ENCODE measurements at regions not wholly inside any gene's neighbourhood (a gene's known extent, or its start where the extent isn't known, plus 50 kb on each side); places are given as distances from the start of the nearest gene placed in this dataset.

- no peak overlapping the region for H3K4me3 ChIP-seq
- H3K27me3 ChIP-seq, result no peaks in the 10 kb centered on the region
- H3K27ac ChIP-seq, result no peak overlapping the region
- H3K36me3 ChIP-seq (ENCODE audit: low read depth, missing control alignments), result no peaks in the 10 kb centered on the region
- no peaks in the 10 kb centered on the region for H3K9me3 ChIP-seq
- intact Hi-C loops (cut with DNase I; ENCODE audit: low total_unique reads), result no loop called here
- TF ChIP-seq POLR2A (IDR thresholded peaks at IDR 0.05), result no peak
- TF ChIP-seq, protein P1, sequence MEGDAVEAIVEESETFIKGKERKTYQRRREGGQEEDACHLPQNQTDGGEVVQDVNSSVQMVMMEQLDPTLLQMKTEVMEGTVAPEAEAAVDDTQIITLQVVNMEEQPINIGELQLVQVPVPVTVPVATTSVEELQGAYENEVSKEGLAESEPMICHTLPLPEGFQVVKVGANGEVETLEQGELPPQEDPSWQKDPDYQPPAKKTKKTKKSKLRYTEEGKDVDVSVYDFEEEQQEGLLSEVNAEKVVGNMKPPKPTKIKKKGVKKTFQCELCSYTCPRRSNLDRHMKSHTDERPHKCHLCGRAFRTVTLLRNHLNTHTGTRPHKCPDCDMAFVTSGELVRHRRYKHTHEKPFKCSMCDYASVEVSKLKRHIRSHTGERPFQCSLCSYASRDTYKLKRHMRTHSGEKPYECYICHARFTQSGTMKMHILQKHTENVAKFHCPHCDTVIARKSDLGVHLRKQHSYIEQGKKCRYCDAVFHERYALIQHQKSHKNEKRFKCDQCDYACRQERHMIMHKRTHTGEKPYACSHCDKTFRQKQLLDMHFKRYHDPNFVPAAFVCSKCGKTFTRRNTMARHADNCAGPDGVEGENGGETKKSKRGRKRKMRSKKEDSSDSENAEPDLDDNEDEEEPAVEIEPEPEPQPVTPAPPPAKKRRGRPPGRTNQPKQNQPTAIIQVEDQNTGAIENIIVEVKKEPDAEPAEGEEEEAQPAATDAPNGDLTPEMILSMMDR (IDR thresholded peaks at IDR 0.05), result no peak
- 95 to 96% methylated on average over 2 of the region's 2 CpGs for WGBS, 2 donors
- no peaks in the 10 kb centered on the region for H3K4me1 ChIP-seq
- no peak for DNase-seq
These were observed 801.6 kb downstream of the LUZP2 start for GRCh38 chr11:25298450-25298849.

GRCh38 chr11:25309818-25310217, 813.0 kb downstream of the LUZP2 start:
- H3K9me3 ChIP-seq, result no peaks in the 10 kb centered on the region
- no peaks in the 10 kb centered on the region for H3K4me1 ChIP-seq
- intact Hi-C loops (cut with DNase I; ENCODE audit: low total_unique reads), result no loop called here
- H3K27ac ChIP-seq, result no peak overlapping the region
- H3K4me3 ChIP-seq, result no peak overlapping the region
- no peaks in the 10 kb centered on the region for H3K36me3 ChIP-seq (ENCODE audit: low read depth, missing control alignments)
- H3K27me3 ChIP-seq, result no peaks in the 10 kb centered on the region
- TF ChIP-seq, protein P1 (IDR thresholded peaks at IDR 0.05), result no peak
- no peak for TF ChIP-seq POLR2A (IDR thresholded peaks at IDR 0.05)
- WGBS, 2 donors, result 67 to 72% methylated on average over 4 of the region's 4 CpGs
- no peak for DNase-seq

DNA sequence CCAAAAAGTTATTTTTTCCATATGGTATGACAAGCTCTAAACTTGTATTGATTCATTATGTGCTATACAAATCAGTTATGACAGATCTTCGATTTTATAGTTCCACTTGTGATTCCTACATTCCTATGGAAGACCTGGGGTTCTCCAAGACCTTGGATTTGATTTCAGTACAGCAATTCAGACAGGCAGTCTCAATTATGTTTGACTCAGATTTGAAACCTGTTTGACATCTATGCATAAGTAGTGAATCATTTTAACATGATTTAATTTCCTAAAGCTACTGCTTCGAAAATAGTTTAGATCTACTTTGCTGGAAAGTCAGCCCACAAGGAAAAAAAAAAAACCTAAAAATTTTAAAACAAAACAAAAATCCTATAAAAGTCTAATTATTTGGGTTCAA, 820.4 kb downstream of the LUZP2 start:
- Histone ChIP-seq H3K27ac (no peak overlapping the region), H3K9me3 (no peaks in the 10 kb centered on the region), H3K27me3 (no peaks in the 10 kb centered on the region), H3K4me1 (no peaks in the 10 kb centered on the region), H3K4me3 (no peak overlapping the region), H3K36me3 (ENCODE audit: low read depth, missing control alignments) (no peaks in the 10 kb centered on the region)
- DNase-seq, result no peak
- intact Hi-C loops (cut with DNase I; ENCODE audit: low total_unique reads), result no loop called here
- WGBS, 2 donors, result 89% methylated on average over 2 of the region's 2 CpGs
- TF ChIP-seq, protein P1 (IDR thresholded peaks at IDR 0.05), result no peak
- no peak for TF ChIP-seq POLR2A (IDR thresholded peaks at IDR 0.05)

GRCh38 chr11:25319127-25319526, 822.3 kb downstream of the LUZP2 start:
- WGBS, 2 donors, result 86 to 94% methylated on average over 2 of the region's 2 CpGs
- no peaks in the 10 kb centered on the region for H3K9me3 ChIP-seq
- intact Hi-C loops (cut with DNase I; ENCODE audit: low total_unique reads), result no loop called here

DNA sequence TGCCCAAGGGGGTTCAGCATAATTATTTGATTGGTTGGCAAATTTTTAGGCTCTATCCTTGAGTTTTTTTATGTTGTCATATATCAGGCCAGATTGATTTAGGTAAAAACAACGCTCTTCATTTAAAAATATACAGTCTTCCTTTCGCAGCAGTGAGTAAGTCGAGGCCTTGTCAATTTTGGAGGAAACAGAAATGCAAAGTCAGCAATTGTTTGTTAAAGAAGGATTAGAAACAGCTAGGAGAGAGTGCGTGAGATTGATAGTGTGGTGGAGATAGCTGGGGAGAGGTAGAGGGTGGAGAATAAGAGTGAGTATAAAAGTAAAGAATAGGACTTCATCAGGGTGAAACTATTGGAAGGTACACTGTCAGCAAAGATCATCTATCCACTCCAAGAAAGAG, 830.8 kb downstream of the LUZP2 start:
- no peaks in the 10 kb centered on the region for H3K27me3 ChIP-seq
- DNase-seq, result no peak
- TF ChIP-seq, protein P1 (IDR thresholded peaks at IDR 0.05), result no peak
- TF ChIP-seq POLR2A (IDR thresholded peaks at IDR 0.05), result no peak
- no peak overlapping the region for H3K27ac ChIP-seq
- no peak overlapping the region for H3K4me3 ChIP-seq
- H3K4me1 ChIP-seq, result no peaks in the 10 kb centered on the region
- H3K9me3 ChIP-seq, result no peaks in the 10 kb centered on the region
- 60 to 64% methylated on average over 4 of the region's 4 CpGs for WGBS, 2 donors
- intact Hi-C loops (cut with DNase I; ENCODE audit: low total_unique reads), result no loop called here
- no peaks in the 10 kb centered on the region for H3K36me3 ChIP-seq (ENCODE audit: low read depth, missing control alignments)

More at GRCh38 chr11:25319127-25319526, 822.3 kb downstream of the LUZP2 start:
- Histone ChIP-seq H3K36me3 (ENCODE audit: low read depth, missing control alignments) (no peaks in the 10 kb centered on the region), H3K4me3 (no peak overlapping the region), H3K27ac (no peak overlapping the region), H3K27me3 (no peaks in the 10 kb centered on the region), H3K4me1 (no peaks in the 10 kb centered on the region)
- no peak for DNase-seq
- TF ChIP-seq, protein P1 (IDR thresholded peaks at IDR 0.05), result no peak
- no peak for TF ChIP-seq POLR2A (IDR thresholded peaks at IDR 0.05)
